Esophagus mucosa (tissue), 1 donor: ENCODE measurements at regions not wholly inside any gene's neighbourhood (a gene's known extent, or its start where the extent isn't known, plus 50 kb on each side); places are given as distances from the start of the nearest gene placed in this dataset.
"Not testable (repeated sequence)": the region's sequence is repeated elsewhere in the genome, so short reads cannot be mapped to it uniquely, and the experiment has no call there.

ENCODE experiments used
- ATAC-seq: fragments of 200-7000 bp; cut with Tn5 transposase; one replicate; pipeline ENCODE4 v1.9.1; 2020
- donor health status: DM: yes; HTN: yes; CAD: no.

DNA sequence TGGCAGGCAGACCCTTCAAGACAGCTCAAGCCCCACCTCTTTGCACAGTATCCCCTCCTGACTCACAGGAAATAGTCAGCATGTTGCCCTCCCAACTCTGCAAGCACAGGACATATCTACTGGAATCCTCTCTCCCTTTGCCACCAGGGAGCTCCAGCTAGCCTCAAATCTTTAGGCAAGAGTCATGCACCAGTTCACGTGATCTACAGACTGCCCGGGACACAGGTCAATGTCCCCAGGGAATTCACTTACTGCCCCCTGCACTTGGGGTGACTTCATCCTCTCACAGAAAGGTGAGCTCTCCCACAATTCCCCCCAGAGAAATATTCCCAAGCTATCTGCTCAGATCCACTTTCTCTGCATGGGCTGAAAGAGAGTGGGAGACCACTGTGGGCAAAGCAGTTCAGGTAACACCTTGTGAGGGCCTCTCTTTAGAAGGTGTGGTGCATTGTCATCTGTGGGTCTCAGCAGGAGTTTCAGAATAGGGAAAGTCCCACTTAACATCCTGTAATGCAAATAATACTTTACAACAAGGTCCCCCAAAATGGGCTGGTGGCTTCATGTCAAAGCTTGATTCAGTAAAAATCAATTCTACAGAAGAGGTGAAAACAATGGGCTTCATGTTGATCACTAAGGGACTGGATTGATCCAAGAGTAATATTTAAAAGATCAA is 129.9 kb downstream of the NOC3L start:
- ATAC-seq: no peak

GRCh38 chr10:94235461-94235860 is 127.3 kb downstream of the NOC3L start:
- ATAC-seq: no peak

DNA sequence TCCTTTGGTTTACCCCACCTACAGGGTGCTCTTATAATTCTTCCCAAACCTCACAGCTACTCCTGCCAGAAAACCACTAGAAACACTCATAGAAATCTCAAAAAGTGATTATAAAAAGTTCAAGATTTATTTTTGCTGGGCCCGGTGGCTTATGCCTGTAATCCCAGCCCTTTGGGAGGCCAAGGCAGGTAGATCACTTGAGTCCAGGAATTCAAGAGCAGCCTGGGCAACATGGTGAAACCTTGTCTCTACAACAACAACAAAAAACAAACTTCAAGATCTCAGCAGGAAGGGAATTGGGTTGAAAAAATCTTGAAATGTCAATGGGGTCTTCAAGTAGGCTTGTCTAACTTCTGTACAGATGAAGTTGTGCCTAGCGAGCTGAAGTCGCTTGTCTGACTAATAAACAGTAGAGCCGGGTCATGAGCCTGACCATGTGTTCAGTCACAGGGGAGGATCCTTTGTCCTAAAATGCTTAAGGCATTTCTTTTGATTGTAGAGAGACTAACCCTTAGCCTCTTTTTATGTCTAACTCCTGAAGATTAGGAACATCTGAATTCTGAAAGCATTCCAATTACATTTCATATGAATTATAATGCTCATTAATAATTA is 124.6 kb downstream of the NOC3L start:
- ATAC-seq: no peak

- ATAC-seq: no peak
Observed at GRCh38 chr10:94239696-94240095, 123.0 kb downstream of the NOC3L start.

DNA sequence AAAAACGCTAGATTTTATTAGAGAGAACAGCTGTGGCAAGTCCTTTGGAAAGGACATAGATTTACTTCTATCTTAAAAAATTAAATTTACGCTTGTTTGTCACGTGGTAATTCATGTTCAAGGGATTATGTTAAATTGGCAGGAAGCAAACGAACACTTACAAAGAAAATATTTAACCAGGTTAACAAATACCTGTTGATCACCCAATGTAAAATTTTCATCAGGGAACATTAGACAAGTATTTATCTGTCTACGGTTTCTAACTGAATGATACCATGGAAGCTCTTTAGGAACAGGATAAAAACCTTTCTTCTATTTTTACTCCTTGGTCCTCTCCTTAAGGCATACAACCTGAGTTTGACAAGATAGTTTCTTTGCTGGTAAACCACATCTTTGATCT is 122.2 kb downstream of the NOC3L start:
- ATAC-seq: no peak

- ATAC-seq: no peak
Observed at GRCh38 chr10:94240901-94241300, 121.8 kb downstream of the NOC3L start.

GRCh38 chr10:94251098-94251497 is 111.6 kb downstream of the NOC3L start:
- ATAC-seq: no peak

GRCh38 chr10:94251568-94251967 is 111.2 kb downstream of the NOC3L start:
- ATAC-seq: no peak

GRCh38 chr10:94257407-94257806 is 105.3 kb downstream of the NOC3L start:
- ATAC-seq: not testable (repeated sequence)

DNA sequence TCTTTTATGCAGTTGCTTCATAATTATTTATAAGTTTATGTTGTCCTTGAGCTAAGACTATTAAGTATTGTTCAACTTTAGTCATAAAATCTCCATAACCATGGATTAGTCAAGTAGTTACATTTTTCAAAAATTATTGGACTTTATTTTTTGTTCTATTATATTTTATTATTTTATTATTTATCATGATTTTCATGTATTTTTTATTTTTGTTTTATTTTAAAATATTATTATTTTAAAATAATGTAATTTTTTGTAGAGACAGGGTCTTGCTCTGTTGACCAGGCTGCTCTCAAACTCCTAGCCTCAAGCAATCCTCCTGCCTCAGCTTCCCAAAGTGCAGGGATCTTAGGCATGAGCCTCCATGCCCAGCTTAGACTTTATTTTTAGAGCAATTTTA is 102.3 kb downstream of the NOC3L start:
- no peak for ATAC-seq

DNA sequence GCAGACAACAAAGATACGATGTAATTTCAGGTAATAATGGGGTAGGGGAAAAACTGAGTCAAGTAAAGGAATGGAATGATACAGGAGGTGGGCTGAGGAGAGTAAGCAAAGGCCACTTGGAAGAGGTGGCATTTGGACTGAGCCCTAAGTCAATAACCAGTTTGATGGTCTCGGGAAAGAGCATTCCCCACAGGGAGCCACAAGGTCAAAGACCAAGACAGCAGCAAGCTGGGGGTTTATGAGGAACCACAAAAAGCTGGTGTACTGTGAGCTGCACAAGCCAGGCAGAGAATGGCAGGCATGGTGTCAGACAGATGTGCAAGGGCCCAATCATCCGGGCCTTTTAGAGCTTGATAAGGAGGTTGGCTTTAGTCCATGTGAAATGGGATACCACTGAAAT is 98.7 kb downstream of the NOC3L start:
- ATAC-seq: no peak

DNA sequence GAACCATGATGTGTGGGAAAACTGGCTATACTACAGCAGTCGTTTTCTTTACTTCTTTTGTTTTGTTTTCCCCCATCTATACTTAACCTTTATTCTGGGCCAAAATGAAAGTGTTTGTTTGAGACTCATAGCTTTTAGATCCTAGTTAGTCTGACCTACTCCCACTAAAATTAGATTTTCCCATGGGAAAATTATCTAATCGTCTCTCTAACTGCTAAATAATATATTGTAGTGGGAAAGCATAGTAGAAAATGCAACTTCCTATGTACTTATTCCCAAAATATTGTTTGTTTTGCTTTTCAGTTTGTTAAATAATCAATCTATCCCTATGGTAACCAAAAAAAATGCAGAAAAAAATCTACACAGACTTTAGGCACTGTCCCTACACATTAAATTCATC is 96.6 kb downstream of the NOC3L start:
- no peak for ATAC-seq

DNA sequence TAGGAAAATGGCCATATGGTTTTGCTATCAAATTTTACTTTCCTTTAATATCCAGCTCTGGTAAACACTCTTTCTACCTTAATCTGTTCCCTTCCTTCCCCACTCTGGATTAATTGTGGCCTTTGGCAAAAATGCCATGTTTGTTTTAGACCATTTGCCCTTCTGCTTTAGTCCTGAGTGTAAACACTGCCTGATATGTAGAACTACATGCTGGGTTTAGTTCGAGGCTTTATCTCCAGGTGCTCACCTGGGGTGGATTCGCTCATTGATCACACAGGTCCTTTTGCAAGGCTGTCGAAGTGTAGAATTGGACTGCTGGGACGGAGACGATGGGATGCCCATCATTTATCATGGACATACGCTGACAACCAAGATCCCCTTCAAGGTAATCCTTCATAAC is 94.1 kb downstream of the NOC3L start:
- ATAC-seq: no peak

- no peak for ATAC-seq
Observed at GRCh38 chr10:94274142-94274787, 88.5 kb downstream of the NOC3L start.

GRCh38 chr10:94276140-94276539 is 86.6 kb downstream of the NOC3L start:
- ATAC-seq: no peak

DNA sequence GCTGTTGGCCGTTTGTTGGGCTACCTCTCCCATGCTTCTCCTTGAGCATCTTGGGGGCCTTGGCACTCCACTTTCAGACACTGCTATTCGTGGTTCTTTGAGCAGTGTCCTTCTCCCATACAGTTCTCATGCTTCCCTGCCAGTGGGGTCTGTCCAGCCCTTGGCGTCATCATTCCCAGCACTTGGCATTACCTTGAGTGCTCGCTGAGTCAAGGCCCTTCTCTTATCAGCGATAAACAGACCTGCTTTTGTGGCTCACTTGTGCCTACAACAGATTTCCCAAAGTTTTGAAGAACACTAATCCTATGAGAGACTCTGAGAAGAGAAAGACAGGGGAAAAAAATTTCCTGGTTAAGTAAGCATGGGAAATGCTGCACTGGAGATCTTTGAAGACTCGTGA is 85.3 kb downstream of the NOC3L start:
- ATAC-seq: no peak

DNA sequence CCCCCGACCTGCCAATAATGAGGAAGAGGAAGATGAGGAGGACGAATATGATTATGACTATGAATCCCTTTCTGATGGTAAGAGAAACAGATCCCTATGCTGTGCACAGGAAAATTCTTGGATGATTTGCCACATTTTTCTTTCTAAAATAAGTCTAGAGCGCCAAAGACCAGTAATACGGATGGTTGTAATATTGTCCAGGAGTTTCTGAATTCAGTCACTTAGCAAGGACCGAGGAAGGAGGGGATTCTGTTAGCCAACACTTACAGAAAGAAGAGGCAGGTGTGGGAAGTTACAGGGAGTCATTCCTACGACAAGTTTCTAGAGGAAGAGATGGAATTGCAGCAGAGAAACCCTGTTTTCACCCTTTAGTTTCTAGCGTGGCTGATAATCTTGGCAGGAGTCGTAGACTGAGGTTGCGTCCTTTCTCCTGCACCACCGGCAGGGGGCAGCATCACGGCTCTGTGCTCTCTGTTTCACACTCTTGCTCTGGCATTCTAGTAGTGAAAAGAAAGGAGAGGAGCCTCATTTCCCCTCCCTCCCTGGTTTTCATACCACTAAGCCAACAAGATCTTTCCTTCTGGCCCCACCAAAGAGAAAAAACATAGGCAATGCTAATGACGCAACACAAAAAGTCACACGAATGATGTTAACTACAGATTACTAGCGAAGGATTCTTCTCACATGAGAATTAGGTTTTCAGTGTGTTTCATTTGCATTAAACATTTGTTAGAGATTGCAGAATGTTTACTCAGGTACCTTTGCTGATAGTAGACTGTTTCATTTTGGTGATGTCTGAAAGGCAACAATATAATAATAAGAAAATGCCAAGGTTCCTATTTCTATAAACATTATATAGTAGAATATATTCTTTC is 82.7 kb downstream of the NOC3L start:
- peak; percentile 63 for ATAC-seq

- ATAC-seq: peak; percentile 41
Observed at GRCh38 chr10:94281654-94282053, 81.1 kb downstream of the NOC3L start.

DNA sequence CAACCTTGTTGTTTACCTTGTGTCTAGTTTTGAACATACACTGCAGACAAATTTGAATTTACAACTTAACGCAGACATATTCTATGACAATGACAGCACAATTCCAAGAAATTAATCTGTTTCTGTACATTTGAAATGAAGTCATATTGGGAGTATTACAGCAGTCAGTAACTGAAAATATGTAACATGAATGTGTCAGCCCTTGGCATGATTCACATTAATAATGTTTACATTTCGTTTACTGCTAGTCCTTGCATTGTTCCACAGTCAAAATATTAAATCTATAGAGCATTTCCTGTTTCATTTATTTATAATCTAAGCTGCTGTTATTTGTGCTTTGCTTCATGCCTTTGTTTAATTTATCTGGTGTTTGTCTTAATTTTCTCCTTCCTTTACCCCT is 80.4 kb downstream of the NOC3L start:
- no peak for ATAC-seq
